Left colon (tissue), 2 donors: ENCODE measurements at regions not wholly inside any gene's neighbourhood (a gene's known extent, or its start where the extent isn't known, plus 50 kb on each side); places are given as distances from the start of the nearest gene placed in this dataset.
"Not testable (repeated sequence)": the region's sequence is repeated elsewhere in the genome, so short reads cannot be mapped to it uniquely, and the experiment has no call there.

ENCODE experiments used
- ATAC-seq: fragments of 200-7000 bp; cut with Tn5 transposase; one replicate; pipeline ENCODE4 v1.9.1; 2020; ENCODE audit warnings: mild to moderate bottlenecking, moderate library complexity
- DNase-seq, 2 donors: peaks; one replicate each; pipeline ENCODE4 v3.0.0-alpha.2; 2020
- intact Hi-C, 2 donors: fragments of 100-400 bp; cut with DNase I in 1 of 2; cut with micrococcal nuclease in 1 of 2; formaldehyde crosslinking; loops; one replicate each; pipeline versions ENCODE4 v1.11.2 to v1.14.0; 2022; cut with DNase I, micrococcal nuclease
- donor health status: DM: no; HTN: no; CAD: no.
- donor health status: DM: yes; HTN: yes; CAD: no.

GRCh38 chr3:5035113-5035512, 55.9 kb downstream of the BHLHE40 start:
- no peak for DNase-seq
- ATAC-seq = no peak
- intact Hi-C loops = no loop called here

GRCh38 chr3:5035692-5036391, 56.6 kb downstream of the BHLHE40 start:
- intact Hi-C loops = no loop called here
- DNase-seq (no peak), ATAC-seq (no peak)

GRCh38 chr3:5036392-5036766, 57.1 kb downstream of the BHLHE40 start:
- DNase-seq = no peak
- intact Hi-C loops = no loop called here
- no peak for ATAC-seq

GRCh38 chr3:5036858-5037257, 57.6 kb downstream of the BHLHE40 start:
- ATAC-seq (no peak), DNase-seq (no peak)
- intact Hi-C loops = no loop called here

DNA sequence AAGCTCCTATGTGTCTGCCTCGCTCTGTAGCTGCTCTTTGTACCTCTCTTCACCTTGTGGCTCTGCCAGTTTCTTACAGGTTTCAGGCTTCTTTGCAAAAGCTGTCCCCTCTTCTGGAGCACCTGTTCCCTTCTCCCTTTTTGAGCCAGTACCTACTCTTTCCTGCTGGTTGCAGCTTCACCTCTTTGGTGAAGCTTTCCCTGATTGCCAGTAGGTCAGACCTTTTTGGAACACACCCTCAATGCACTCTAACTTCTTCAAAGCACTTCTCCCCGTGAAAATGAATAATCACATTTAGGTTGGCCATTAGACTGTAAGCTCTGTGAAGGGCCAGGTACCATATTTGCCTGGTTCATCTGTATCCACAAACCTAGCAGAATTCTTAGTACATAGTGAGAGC, 60.3 kb downstream of the BHLHE40 start:
- intact Hi-C loops = no loop called here
- ATAC-seq (no peak), DNase-seq (no peak)

- ATAC-seq (no peak), DNase-seq (no peak)
- intact Hi-C loops = no loop called here
Observed at GRCh38 chr3:5041315-5041714, 62.1 kb downstream of the BHLHE40 start.

GRCh38 chr3:5045961-5046360, 66.7 kb downstream of the BHLHE40 start:
- DNase-seq (no peak), ATAC-seq (no peak)
- intact Hi-C loops = no loop called here

DNA sequence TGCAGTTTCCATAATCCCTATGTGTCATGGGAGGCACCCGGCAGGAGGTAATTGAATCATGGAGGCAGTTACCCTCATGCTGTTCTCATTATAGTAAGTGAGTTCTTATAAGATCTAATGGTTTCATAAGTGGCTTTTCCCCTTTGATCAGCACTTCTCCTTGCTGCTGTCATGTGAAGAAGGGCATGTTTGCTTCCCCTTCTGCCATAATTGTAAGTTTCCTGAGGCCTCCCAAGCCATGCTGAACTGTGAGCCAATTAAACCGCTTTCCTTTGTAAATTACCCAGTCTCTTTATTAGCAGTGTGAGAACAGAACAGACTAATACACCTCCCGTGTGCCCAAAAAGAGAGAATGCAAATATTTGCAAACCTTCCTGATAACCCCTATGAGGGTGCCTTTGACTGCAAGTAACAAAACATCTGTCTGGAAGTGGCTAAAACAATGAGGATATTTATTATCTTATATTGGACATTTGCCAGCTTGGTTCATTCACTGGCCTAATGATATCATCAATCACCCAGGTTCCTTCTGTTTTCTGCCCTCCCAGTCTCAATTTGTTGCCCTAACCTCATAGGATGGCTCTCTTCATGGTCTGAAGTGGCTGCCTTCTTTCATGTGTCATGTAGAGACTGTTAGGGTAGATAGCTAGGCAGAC, 68.7 kb downstream of the BHLHE40 start:
- intact Hi-C loops = no loop called here
- DNase-seq = no peak
- no peak for ATAC-seq

- intact Hi-C loops = no loop called here
- ATAC-seq = no peak
- DNase-seq = no peak
Observed at GRCh38 chr3:5051772-5052171, 70.3 kb upstream of the ARL8B start.

DNA sequence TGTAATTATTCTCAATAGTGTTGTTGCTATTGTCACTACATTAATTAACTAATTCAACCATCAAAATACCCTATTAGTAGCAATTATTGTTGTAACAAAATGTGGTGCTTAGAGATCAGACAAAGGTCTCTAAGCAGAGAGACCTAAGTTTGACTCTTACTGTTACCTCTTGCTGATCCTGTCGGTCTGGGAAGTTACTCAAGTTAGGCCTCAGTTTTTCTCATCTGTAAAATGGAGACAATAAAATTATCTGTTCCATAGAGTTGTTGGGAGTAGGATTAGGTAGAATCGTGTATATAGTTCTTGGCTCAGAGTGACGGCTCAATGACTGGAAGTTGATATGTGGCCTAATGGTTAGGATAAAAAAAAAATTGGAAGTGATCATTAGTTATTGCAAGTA, 69.8 kb upstream of the ARL8B start:
- no peak for ATAC-seq
- intact Hi-C loops = no loop called here
- DNase-seq = no peak

GRCh38 chr3:5053021-5053831, 68.9 kb upstream of the ARL8B start:
- DNase-seq = no peak
- no peak for ATAC-seq
- intact Hi-C loops = no loop called here

- intact Hi-C loops = no loop called here
- ATAC-seq (no peak), DNase-seq (no peak)
Observed at GRCh38 chr3:5054098-5054497, 68.0 kb upstream of the ARL8B start.

GRCh38 chr3:5054579-5054978, 67.5 kb upstream of the ARL8B start:
- intact Hi-C loops, DNase-seq, ATAC-seq: not testable (repeated sequence)

- ATAC-seq = no peak
- intact Hi-C loops = no loop called here
- DNase-seq = no peak
Observed at GRCh38 chr3:5055357-5056110, 66.6 kb upstream of the ARL8B start.

GRCh38 chr3:5056111-5056391, 66.0 kb upstream of the ARL8B start:
- no peak for DNase-seq
- no peak for ATAC-seq
- intact Hi-C loops = no loop called here

GRCh38 chr3:5057272-5057671, 64.8 kb upstream of the ARL8B start:
- intact Hi-C loops = no loop called here
- ATAC-seq = no peak
- DNase-seq = no peak

- ATAC-seq = peak; percentile 98
- intact Hi-C loops = loop anchor here in 1 of 2 donors (2.0 kb wide), 1 partner anchor 347 kb away; no protein-coding TSS in a partner anchor
Observed at GRCh38 chr3:5057857-5058324, 64.2 kb upstream of the ARL8B start.

GRCh38 chr3:5058471-5058951, 63.6 kb upstream of the ARL8B start:
- no peak for ATAC-seq
- intact Hi-C loops = loop anchor here in 1 of 2 donors (2.0 kb wide), 1 partner anchor 348 kb away; no protein-coding TSS in a partner anchor
- no peak for DNase-seq

More at GRCh38 chr3:5057857-5058324, 64.2 kb upstream of the ARL8B start:
- peak; percentile 75 to 80 for DNase-seq

- no peak for ATAC-seq
- intact Hi-C loops = loop anchor here in 1 of 2 donors (2.0 kb wide), 1 partner anchor 349 kb away; no protein-coding TSS in a partner anchor
Observed at GRCh38 chr3:5059782-5060181, 62.3 kb upstream of the ARL8B start.

More at GRCh38 chr3:5059782-5060181, 62.3 kb upstream of the ARL8B start:
- no peak for DNase-seq
